Central memory CD8-positive, alpha-beta T cell (primary cell): ENCODE measurements at regions not wholly inside any gene's neighbourhood (a gene's known extent, or its start where the extent isn't known, plus 50 kb on each side); places are given as distances from the start of the nearest gene placed in this dataset.

Source experiments
- ATAC-seq: fragments of 150-1000 bp; cut with Tn5 transposase; replicated peaks from 2 replicates; pipeline ENCODE4 v1.10.0; 2022; ENCODE audit warnings: mild to moderate bottlenecking, moderate FRiP score, moderate number of reproducible peaks; ENCODE audit not compliant: poor library complexity, severe bottlenecking; ENCODE audit errors: extremely low read depth
- DNase-seq, 2 donors: peaks; one replicate each; pipeline ENCODE4 v3.0.0; 2021; ENCODE audit warnings: low spot score in 2 of 2
- H3K27ac Mint-ChIP-seq: one replicate; pipeline ENCODE4 v1.8.0; 2022; ENCODE audit warnings: low read depth, mild to moderate bottlenecking, moderate library complexity, mixed read lengths
- H3K27me3 Mint-ChIP-seq: one replicate; pipeline ENCODE4 v1.8.0; 2022; ENCODE audit warnings: mixed read lengths
- H3K36me3 Mint-ChIP-seq: one replicate; pipeline ENCODE4 v1.8.0; 2022; ENCODE audit warnings: mild to moderate bottlenecking, moderate library complexity, mixed read lengths; ENCODE audit not compliant: insufficient read depth
- H3K4me1 Mint-ChIP-seq: one replicate; pipeline ENCODE4 v1.8.0; 2022; ENCODE audit warnings: mixed read lengths
- H3K4me3 Mint-ChIP-seq: one replicate; pipeline ENCODE4 v1.8.0; 2022; ENCODE audit warnings: mild to moderate bottlenecking, moderate library complexity, mixed read lengths
- H3K9me3 Mint-ChIP-seq: one replicate; pipeline ENCODE4 v1.8.0; 2022; ENCODE audit warnings: mixed read lengths

GRCh38 chr9:99305820-99306811, 84.0 kb downstream of the SEC61B start:
- Mint-ChIP-seq H3K4me1 (no peaks in the 10 kb centered on the region), H3K4me3 (no peak overlapping the region), H3K27me3 (peaks cover 62% of the 10 kb centered on the region), H3K27ac (no peak overlapping the region), H3K36me3 (no peaks in the 10 kb centered on the region), H3K9me3 (no peaks in the 10 kb centered on the region)
- DNase-seq (no peak), ATAC-seq (no peak)

GRCh38 chr9:99307851-99308250, 85.8 kb downstream of the SEC61B start:
- H3K4me3 Mint-ChIP-seq: no peak overlapping the region
- peaks cover 48% of the 10 kb centered on the region for H3K27me3 Mint-ChIP-seq
- ATAC-seq (no peak), DNase-seq (no peak)
- no peaks in the 10 kb centered on the region for H3K36me3 Mint-ChIP-seq
- H3K4me1 Mint-ChIP-seq: no peaks in the 10 kb centered on the region
- H3K27ac Mint-ChIP-seq: no peak overlapping the region
- no peaks in the 10 kb centered on the region for H3K9me3 Mint-ChIP-seq

- H3K9me3 Mint-ChIP-seq: no peaks in the 10 kb centered on the region
- no peaks in the 10 kb centered on the region for H3K36me3 Mint-ChIP-seq
- H3K4me1 Mint-ChIP-seq: no peaks in the 10 kb centered on the region
- ATAC-seq: no peak
- no peak overlapping the region for H3K4me3 Mint-ChIP-seq
- DNase-seq: no peak
- peaks cover 42% of the 10 kb centered on the region for H3K27me3 Mint-ChIP-seq
- H3K27ac Mint-ChIP-seq: no peak overlapping the region
Measured at GRCh38 chr9:99309141-99309939, 87.3 kb downstream of the SEC61B start.

GRCh38 chr9:99312736-99313135, 90.7 kb downstream of the SEC61B start:
- no peak for DNase-seq
- peaks cover 1% of the 10 kb centered on the region for H3K36me3 Mint-ChIP-seq
- no peak overlapping the region for H3K4me3 Mint-ChIP-seq
- no peak overlapping the region for H3K27ac Mint-ChIP-seq
- H3K27me3 Mint-ChIP-seq: peaks cover 54% of the 10 kb centered on the region
- no peaks in the 10 kb centered on the region for H3K4me1 Mint-ChIP-seq
- no peak for ATAC-seq
- H3K9me3 Mint-ChIP-seq: no peaks in the 10 kb centered on the region

- H3K4me1 Mint-ChIP-seq: no peaks in the 10 kb centered on the region
Measured at GRCh38 chr9:99319048-99319447, 97.0 kb downstream of the SEC61B start.

GRCh38 chr9:99322299-99322698, 100.2 kb downstream of the SEC61B start:
- Mint-ChIP-seq H3K9me3 (no peaks in the 10 kb centered on the region), H3K27ac (no peak overlapping the region), H3K4me3 (no peak overlapping the region), H3K27me3 (peaks cover 78% of the 10 kb centered on the region), H3K4me1 (no peaks in the 10 kb centered on the region), H3K36me3 (no peaks in the 10 kb centered on the region)
- DNase-seq: no peak
- no peak for ATAC-seq

More at GRCh38 chr9:99319048-99319447, 97.0 kb downstream of the SEC61B start:
- ATAC-seq (no peak), DNase-seq (no peak)
- H3K4me3 Mint-ChIP-seq: no peak overlapping the region
- H3K27me3 Mint-ChIP-seq: peaks cover 80% of the 10 kb centered on the region
- peaks cover 1% of the 10 kb centered on the region for H3K36me3 Mint-ChIP-seq
- no peaks in the 10 kb centered on the region for H3K9me3 Mint-ChIP-seq
- no peak overlapping the region for H3K27ac Mint-ChIP-seq

- DNase-seq: no peak
- Mint-ChIP-seq H3K27me3 (peaks cover 71% of the 10 kb centered on the region), H3K4me3 (no peak overlapping the region)
Measured at GRCh38 chr9:99326112-99326916, 104.2 kb downstream of the SEC61B start.

GRCh38 chr9:99326917-99327189, 104.8 kb downstream of the SEC61B start:
- DNase-seq: no peak
- Mint-ChIP-seq H3K4me1 (no peaks in the 10 kb centered on the region), H3K4me3 (no peak overlapping the region), H3K9me3 (no peaks in the 10 kb centered on the region), H3K27me3 (peaks cover 65% of the 10 kb centered on the region), H3K27ac (no peak overlapping the region), H3K36me3 (no peaks in the 10 kb centered on the region)
- no peak for ATAC-seq

More at GRCh38 chr9:99326112-99326916, 104.2 kb downstream of the SEC61B start:
- Mint-ChIP-seq H3K9me3 (no peaks in the 10 kb centered on the region), H3K4me1 (no peaks in the 10 kb centered on the region), H3K27ac (no peak overlapping the region), H3K36me3 (no peaks in the 10 kb centered on the region)
- no peak for ATAC-seq

GRCh38 chr9:99327667-99328066, 105.6 kb downstream of the SEC61B start:
- Mint-ChIP-seq H3K4me3 (no peak overlapping the region), H3K27ac (no peak overlapping the region), H3K4me1 (no peaks in the 10 kb centered on the region), H3K9me3 (no peaks in the 10 kb centered on the region), H3K27me3 (peaks cover 57% of the 10 kb centered on the region), H3K36me3 (no peaks in the 10 kb centered on the region)
- no peak for DNase-seq
- ATAC-seq: no peak

- peaks cover 20% of the 10 kb centered on the region for H3K27me3 Mint-ChIP-seq
- ATAC-seq: no peak
- DNase-seq: no peak
- no peaks in the 10 kb centered on the region for H3K36me3 Mint-ChIP-seq
- no peak overlapping the region for H3K4me3 Mint-ChIP-seq
- no peak overlapping the region for H3K27ac Mint-ChIP-seq
- H3K9me3 Mint-ChIP-seq: no peaks in the 10 kb centered on the region
- no peaks in the 10 kb centered on the region for H3K4me1 Mint-ChIP-seq
Measured at GRCh38 chr9:99335280-99335679, 113.2 kb downstream of the SEC61B start.

GRCh38 chr9:99336005-99336404, 113.9 kb downstream of the SEC61B start:
- no peak overlapping the region for H3K27ac Mint-ChIP-seq
- H3K27me3 Mint-ChIP-seq: peaks cover 28% of the 10 kb centered on the region
- no peaks in the 10 kb centered on the region for H3K4me1 Mint-ChIP-seq
- H3K9me3 Mint-ChIP-seq: no peaks in the 10 kb centered on the region
- DNase-seq (no peak), ATAC-seq (no peak)
- no peaks in the 10 kb centered on the region for H3K36me3 Mint-ChIP-seq
- no peak overlapping the region for H3K4me3 Mint-ChIP-seq

GRCh38 chr9:99336531-99336930, 114.4 kb downstream of the SEC61B start:
- no peaks in the 10 kb centered on the region for H3K4me1 Mint-ChIP-seq
- no peak overlapping the region for H3K27ac Mint-ChIP-seq

More at GRCh38 chr9:99336531-99336930, 114.4 kb downstream of the SEC61B start:
- Mint-ChIP-seq H3K27me3 (peaks cover 33% of the 10 kb centered on the region), H3K36me3 (no peaks in the 10 kb centered on the region), H3K4me3 (no peak overlapping the region), H3K9me3 (no peaks in the 10 kb centered on the region)
- ATAC-seq (no peak), DNase-seq (no peak)
